ENCODE measurements at regions not wholly inside any gene's neighbourhood (a gene's known extent, or its start where the extent isn't known, plus 50 kb on each side); places are given as distances from the start of the nearest gene placed in this dataset.

DNA sequence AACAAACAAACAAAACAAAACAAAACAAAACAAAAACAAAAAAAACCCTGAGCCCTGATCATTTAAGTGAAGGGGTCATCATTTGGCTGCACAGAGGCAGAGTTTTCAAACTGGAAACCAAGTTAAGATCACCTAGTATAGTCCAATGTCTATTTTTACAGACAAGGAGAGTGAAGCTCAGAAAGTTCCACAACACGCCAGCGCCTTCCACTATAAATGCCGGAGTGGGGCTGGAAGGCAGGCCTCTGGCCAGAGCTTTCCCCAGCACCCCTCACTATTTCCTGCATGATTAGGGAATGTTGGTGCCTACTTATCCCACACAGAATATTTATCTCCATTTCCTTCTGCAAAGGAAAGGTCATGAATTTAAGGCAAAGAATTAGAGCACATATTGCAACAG is 319.7 kb upstream of the WWC1 start:
- TF ChIP-seq, protein P1, sequence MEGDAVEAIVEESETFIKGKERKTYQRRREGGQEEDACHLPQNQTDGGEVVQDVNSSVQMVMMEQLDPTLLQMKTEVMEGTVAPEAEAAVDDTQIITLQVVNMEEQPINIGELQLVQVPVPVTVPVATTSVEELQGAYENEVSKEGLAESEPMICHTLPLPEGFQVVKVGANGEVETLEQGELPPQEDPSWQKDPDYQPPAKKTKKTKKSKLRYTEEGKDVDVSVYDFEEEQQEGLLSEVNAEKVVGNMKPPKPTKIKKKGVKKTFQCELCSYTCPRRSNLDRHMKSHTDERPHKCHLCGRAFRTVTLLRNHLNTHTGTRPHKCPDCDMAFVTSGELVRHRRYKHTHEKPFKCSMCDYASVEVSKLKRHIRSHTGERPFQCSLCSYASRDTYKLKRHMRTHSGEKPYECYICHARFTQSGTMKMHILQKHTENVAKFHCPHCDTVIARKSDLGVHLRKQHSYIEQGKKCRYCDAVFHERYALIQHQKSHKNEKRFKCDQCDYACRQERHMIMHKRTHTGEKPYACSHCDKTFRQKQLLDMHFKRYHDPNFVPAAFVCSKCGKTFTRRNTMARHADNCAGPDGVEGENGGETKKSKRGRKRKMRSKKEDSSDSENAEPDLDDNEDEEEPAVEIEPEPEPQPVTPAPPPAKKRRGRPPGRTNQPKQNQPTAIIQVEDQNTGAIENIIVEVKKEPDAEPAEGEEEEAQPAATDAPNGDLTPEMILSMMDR (IDR thresholded peaks at IDR 0.05; ENCODE audit: low read depth, low read length, missing input control) = no peak
- TF ChIP-seq, protein P2, sequence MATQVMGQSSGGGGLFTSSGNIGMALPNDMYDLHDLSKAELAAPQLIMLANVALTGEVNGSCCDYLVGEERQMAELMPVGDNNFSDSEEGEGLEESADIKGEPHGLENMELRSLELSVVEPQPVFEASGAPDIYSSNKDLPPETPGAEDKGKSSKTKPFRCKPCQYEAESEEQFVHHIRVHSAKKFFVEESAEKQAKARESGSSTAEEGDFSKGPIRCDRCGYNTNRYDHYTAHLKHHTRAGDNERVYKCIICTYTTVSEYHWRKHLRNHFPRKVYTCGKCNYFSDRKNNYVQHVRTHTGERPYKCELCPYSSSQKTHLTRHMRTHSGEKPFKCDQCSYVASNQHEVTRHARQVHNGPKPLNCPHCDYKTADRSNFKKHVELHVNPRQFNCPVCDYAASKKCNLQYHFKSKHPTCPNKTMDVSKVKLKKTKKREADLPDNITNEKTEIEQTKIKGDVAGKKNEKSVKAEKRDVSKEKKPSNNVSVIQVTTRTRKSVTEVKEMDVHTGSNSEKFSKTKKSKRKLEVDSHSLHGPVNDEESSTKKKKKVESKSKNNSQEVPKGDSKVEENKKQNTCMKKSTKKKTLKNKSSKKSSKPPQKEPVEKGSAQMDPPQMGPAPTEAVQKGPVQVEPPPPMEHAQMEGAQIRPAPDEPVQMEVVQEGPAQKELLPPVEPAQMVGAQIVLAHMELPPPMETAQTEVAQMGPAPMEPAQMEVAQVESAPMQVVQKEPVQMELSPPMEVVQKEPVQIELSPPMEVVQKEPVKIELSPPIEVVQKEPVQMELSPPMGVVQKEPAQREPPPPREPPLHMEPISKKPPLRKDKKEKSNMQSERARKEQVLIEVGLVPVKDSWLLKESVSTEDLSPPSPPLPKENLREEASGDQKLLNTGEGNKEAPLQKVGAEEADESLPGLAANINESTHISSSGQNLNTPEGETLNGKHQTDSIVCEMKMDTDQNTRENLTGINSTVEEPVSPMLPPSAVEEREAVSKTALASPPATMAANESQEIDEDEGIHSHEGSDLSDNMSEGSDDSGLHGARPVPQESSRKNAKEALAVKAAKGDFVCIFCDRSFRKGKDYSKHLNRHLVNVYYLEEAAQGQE (IDR thresholded peaks at IDR 0.05) = no peak
- TF ChIP-seq, protein P3, sequence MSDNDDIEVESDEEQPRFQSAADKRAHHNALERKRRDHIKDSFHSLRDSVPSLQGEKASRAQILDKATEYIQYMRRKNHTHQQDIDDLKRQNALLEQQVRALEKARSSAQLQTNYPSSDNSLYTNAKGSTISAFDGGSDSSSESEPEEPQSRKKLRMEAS (IDR thresholded peaks at IDR 0.05) = no peak
- TF ChIP-seq GABPA (IDR thresholded peaks at IDR 0.05 in 1 of 2, conservative IDR thresholded peaks at IDR 0.05 in 1 of 2) (no peak), TAF1 (conservative IDR thresholded peaks at IDR 0.05) (no peak), RAD21 (IDR thresholded peaks at IDR 0.05) (no peak)

Measured in liver (tissue), 3 donors.